ENCODE measurements at regions not wholly inside any gene's neighbourhood (a gene's known extent, or its start where the extent isn't known, plus 50 kb on each side); places are given as distances from the start of the nearest gene placed in this dataset.
"Not testable (repeated sequence)": the region's sequence is repeated elsewhere in the genome, so short reads cannot be mapped to it uniquely, and the experiment has no call there.

GRCh38 chr3:156043832-156044633 is 76.3 kb upstream of the KCNAB1 start:
- DNase-seq (ENCODE audit: low spot score), result peak; percentile 88
- intact Hi-C loops (cut with DNase I), result loop anchor here in 1 of 2 donors (10.0 kb wide), 2 partner anchors 101 to 461 kb away; no protein-coding TSS in a partner anchor

- intact Hi-C loops (cut with DNase I), result loop anchor here in 1 of 2 donors (10.0 kb wide), 2 partner anchors 100 to 460 kb away; no protein-coding TSS in a partner anchor
- no peak for DNase-seq (ENCODE audit: low spot score)
Measured at GRCh38 chr3:156044634-156044975, 75.8 kb upstream of the KCNAB1 start.

- not testable (repeated sequence) for DNase-seq (ENCODE audit: low spot score)
- intact Hi-C loops (cut with DNase I), result loop anchor here in 1 of 2 donors (10.0 kb wide), 2 partner anchors 96 to 456 kb away; no protein-coding TSS in a partner anchor
Measured at GRCh38 chr3:156048483-156048882, 71.9 kb upstream of the KCNAB1 start.

GRCh38 chr3:156050918-156051317 is 69.5 kb upstream of the KCNAB1 start:
- DNase-seq (ENCODE audit: low spot score), result no peak
- intact Hi-C loops (cut with DNase I), result no loop called here

- no peak for DNase-seq (ENCODE audit: low spot score)
- intact Hi-C loops (cut with DNase I), result no loop called here
Measured at GRCh38 chr3:156051651-156052050, 68.7 kb upstream of the KCNAB1 start.

- intact Hi-C loops (cut with DNase I), result no loop called here
Measured at GRCh38 chr3:156052115-156052514, 68.3 kb upstream of the KCNAB1 start.

GRCh38 chr3:156059950-156060501 is 60.4 kb upstream of the KCNAB1 start:
- intact Hi-C loops (cut with DNase I), result no loop called here
- DNase-seq (ENCODE audit: low spot score), result no peak

More at GRCh38 chr3:156052115-156052514, 68.3 kb upstream of the KCNAB1 start:
- no peak for DNase-seq (ENCODE audit: low spot score)

- DNase-seq (ENCODE audit: low spot score); intact Hi-C loops (cut with DNase I): not testable (repeated sequence)
Measured at GRCh38 chr3:156068151-156068550, 52.2 kb upstream of the KCNAB1 start.

GRCh38 chr3:156070028-156070427 is 50.4 kb upstream of the KCNAB1 start:
- DNase-seq (ENCODE audit: low spot score), result no peak
- intact Hi-C loops (cut with DNase I), result no loop called here
